Nephron progenitor cell (in vitro differentiated cells): ENCODE measurements at regions not wholly inside any gene's neighbourhood (a gene's known extent, or its start where the extent isn't known, plus 50 kb on each side); places are given as distances from the start of the nearest gene placed in this dataset.
A peak's percentile ranks its signal among the peaks of the same experiment; 100 is the strongest.

Source experiments
- DNase-seq: peaks from one replicate; pipeline ENCODE4 v3.0.0; 2021
- H3K27ac Mint-ChIP-seq: 2 replicates; pipeline ENCODE4 v1.8.0; 2021; ENCODE audit warnings: mild to moderate bottlenecking, moderate library complexity, mixed read lengths
- H3K27me3 Mint-ChIP-seq: 2 replicates; pipeline ENCODE4 v1.8.0; 2021; ENCODE audit warnings: mild to moderate bottlenecking, low read depth, mixed read lengths; ENCODE audit not compliant: poor library complexity
- H3K36me3 Mint-ChIP-seq: 2 replicates; pipeline ENCODE4 v1.8.0; 2021; ENCODE audit warnings: low read depth, mixed read lengths
- H3K4me1 Mint-ChIP-seq: 2 replicates; pipeline ENCODE4 v1.8.0; 2021; ENCODE audit warnings: mixed read lengths
- H3K4me3 Mint-ChIP-seq: 2 replicates; pipeline ENCODE4 v1.8.0; 2021; ENCODE audit warnings: mild to moderate bottlenecking, moderate library complexity, mixed read lengths
- H3K9me3 Mint-ChIP-seq: 2 replicates; pipeline ENCODE4 v1.8.0; 2021; ENCODE audit warnings: mild to moderate bottlenecking, moderate library complexity, mixed read lengths
- CTCF ChIP-seq: fragments of 200-600 bp; sonication (generic); IDR thresholded peaks from 2 replicates; pipeline ENCODE4 v1.5.0; 2021; ENCODE audit warnings: antibody characterized with exemption

- Mint-ChIP-seq H3K27me3 (no peaks in the 10 kb centered on the region), H3K4me1 (peaks cover 22% of the 10 kb centered on the region), H3K27ac (peak overlapping the region; percentile 83), H3K9me3 (peaks cover 35% of the 10 kb centered on the region), H3K36me3 (peaks cover 43% of the 10 kb centered on the region), H3K4me3 (no peak overlapping the region)
- DNase-seq, result no peak
- no peak for TF ChIP-seq CTCF
Measured at GRCh38 chr7:33685503-33685902, 219.8 kb upstream of the BMPER start.

- no peak overlapping the region for H3K4me3 Mint-ChIP-seq
- H3K27me3 Mint-ChIP-seq, result peaks cover 4% of the 10 kb centered on the region
- TF ChIP-seq CTCF, result no peak
- peaks cover 22% of the 10 kb centered on the region for H3K4me1 Mint-ChIP-seq
- H3K27ac Mint-ChIP-seq, result peak overlapping the region; percentile 83
- H3K36me3 Mint-ChIP-seq, result peaks cover 42% of the 10 kb centered on the region
- H3K9me3 Mint-ChIP-seq, result peaks cover 35% of the 10 kb centered on the region
- peak; percentile 38 for DNase-seq
Measured at GRCh38 chr7:33685981-33686683, 219.2 kb upstream of the BMPER start.

- H3K27me3 Mint-ChIP-seq, result peaks cover 4% of the 10 kb centered on the region
- peaks cover 42% of the 10 kb centered on the region for H3K36me3 Mint-ChIP-seq
- peaks cover 38% of the 10 kb centered on the region for H3K9me3 Mint-ChIP-seq
- H3K4me1 Mint-ChIP-seq, result peaks cover 25% of the 10 kb centered on the region
- TF ChIP-seq CTCF, result no peak
- no peak for DNase-seq
- no peak overlapping the region for H3K27ac Mint-ChIP-seq
- no peak overlapping the region for H3K4me3 Mint-ChIP-seq
Measured at GRCh38 chr7:33687625-33688024, 217.7 kb upstream of the BMPER start.

GRCh38 chr7:33691180-33691579 lies 214.2 kb upstream of the BMPER start:
- H3K27me3 Mint-ChIP-seq, result peaks cover 7% of the 10 kb centered on the region
- H3K4me3 Mint-ChIP-seq, result no peak overlapping the region
- peaks cover 30% of the 10 kb centered on the region for H3K9me3 Mint-ChIP-seq
- no peak for TF ChIP-seq CTCF
- no peak overlapping the region for H3K27ac Mint-ChIP-seq
- peaks cover 17% of the 10 kb centered on the region for H3K4me1 Mint-ChIP-seq
- DNase-seq, result no peak
- peaks cover 34% of the 10 kb centered on the region for H3K36me3 Mint-ChIP-seq

GRCh38 chr7:33692956-33693355 lies 212.4 kb upstream of the BMPER start:
- Mint-ChIP-seq H3K27me3 (peaks cover 7% of the 10 kb centered on the region), H3K36me3 (peaks cover 31% of the 10 kb centered on the region), H3K9me3 (peaks cover 27% of the 10 kb centered on the region), H3K4me1 (peaks cover 14% of the 10 kb centered on the region), H3K27ac (peak overlapping the region; percentile 10), H3K4me3 (no peak overlapping the region)
- DNase-seq, result no peak
- TF ChIP-seq CTCF, result no peak

GRCh38 chr7:33694006-33694405 lies 211.3 kb upstream of the BMPER start:
- H3K9me3 Mint-ChIP-seq, result peaks cover 24% of the 10 kb centered on the region
- DNase-seq, result no peak
- TF ChIP-seq CTCF, result no peak
- H3K4me3 Mint-ChIP-seq, result no peak overlapping the region
- H3K36me3 Mint-ChIP-seq, result peaks cover 21% of the 10 kb centered on the region
- no peak overlapping the region for H3K27ac Mint-ChIP-seq
- H3K4me1 Mint-ChIP-seq, result peaks cover 25% of the 10 kb centered on the region
- peaks cover 7% of the 10 kb centered on the region for H3K27me3 Mint-ChIP-seq
